GM21576 (cell line): ENCODE measurements at regions not wholly inside any gene's neighbourhood (a gene's known extent, or its start where the extent isn't known, plus 50 kb on each side); places are given as distances from the start of the nearest gene placed in this dataset.

Experiments used
- ATAC-seq: cut with Tn5 transposase; IDR thresholded peaks from one replicate; pipeline ENCODE4 v1.9.1; 2021; ENCODE audit warnings: mild to moderate bottlenecking, moderate library complexity; ENCODE audit not compliant: unreplicated experiment

DNA sequence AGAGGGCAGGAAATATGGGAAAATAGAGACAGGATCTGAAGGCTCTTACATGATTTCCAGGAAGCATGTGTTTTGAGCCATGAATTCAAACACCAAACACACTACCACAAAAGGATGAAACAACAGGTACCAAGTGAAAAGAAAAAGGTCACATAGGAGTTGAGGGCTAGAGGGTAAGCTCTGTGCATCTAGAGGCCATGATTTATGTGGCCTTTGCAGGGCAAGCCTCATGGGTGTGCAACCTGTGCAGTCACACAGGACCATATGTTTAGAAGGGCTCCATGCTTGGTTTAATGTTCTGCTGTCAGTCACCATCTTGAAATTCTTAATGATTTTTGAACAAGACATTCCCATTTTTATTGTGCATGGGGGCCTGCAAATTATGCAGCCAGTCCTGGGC lies 134.5 kb upstream of the CCDC68 start:
- ATAC-seq = no peak

DNA sequence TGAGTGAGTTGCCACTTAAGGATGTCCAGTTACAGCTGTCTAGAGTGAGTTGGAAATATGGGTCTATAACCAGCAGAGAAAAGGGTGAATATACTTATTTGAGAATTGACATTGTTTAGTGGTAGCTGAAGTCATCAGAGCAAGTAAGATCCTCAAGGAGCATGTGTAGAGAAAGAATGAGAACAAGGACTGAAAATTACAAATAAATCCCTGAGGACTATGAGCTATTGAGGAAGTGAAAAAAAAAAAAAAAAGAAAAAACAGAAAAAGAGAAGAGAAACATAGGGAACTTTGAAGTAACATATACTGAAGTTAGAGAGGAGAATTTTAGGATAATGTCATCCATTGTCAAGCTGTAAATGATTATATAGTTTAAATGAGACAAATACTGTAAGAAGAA lies 134.0 kb upstream of the CCDC68 start:
- no peak for ATAC-seq

DNA sequence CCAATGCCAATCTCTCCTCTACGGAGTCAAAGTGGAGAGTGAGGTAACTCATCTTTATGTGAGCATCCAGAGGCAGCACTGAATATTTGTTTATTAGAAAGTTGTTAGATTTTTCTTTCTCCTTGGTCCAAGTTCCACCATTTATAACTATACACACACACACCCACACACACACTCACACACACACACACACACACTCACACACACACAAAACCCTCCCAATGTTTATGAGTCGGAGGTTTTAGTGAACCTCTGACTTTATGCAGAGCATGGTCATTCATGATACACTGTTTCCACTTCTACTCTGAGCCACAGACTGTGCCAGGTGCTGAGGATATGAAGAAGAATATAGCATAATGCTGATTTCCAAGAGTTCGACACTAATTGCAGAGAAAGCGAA lies 132.9 kb upstream of the CCDC68 start:
- ATAC-seq = no peak

DNA sequence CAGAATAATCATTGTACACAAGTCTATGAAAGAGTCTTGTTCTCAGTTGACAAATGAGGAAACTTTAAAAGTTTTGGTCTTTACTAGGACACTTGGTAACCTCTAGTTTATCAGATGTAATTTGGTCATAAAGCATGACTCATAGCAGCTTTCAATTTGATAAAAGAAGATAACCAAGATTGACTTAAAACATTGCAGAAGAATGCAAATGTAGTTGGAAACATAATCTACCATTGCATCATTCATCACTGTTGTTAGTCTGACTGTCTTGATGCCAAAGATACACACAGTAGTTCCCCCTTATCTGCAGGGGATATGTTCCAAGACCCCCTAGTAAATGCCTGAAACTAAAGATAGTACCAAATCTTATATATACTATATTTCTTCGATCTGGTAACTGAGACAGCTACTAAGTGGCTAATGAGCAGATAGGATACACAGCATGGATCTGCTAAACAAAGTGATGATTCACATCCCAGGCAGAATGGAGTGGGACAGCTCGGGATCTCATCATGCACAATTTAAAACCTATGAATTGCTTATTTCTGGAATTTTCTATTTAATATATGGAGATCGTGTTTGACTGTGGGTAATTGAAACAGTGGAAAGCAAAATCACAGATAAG lies 131.4 kb upstream of the CCDC68 start:
- ATAC-seq = no peak

DNA sequence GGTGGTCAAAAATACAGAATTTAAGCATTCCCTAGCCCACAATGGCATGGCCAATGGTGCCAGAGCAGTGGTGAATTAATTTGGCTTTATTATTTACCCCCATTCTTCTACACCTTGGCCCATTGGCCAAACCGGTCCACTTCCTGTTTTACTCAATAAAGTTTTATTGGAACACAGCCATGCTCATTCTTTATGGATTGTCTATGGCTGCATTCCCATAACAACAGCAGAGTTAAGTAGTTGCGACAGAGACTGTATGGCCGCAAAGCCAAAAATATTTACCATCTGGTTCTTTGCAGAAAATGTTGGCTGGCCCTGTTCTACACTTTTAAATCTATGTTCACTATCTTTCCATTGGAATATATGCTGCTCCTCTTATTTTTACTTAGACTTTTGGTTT lies 130.3 kb upstream of the CCDC68 start:
- no peak for ATAC-seq

DNA sequence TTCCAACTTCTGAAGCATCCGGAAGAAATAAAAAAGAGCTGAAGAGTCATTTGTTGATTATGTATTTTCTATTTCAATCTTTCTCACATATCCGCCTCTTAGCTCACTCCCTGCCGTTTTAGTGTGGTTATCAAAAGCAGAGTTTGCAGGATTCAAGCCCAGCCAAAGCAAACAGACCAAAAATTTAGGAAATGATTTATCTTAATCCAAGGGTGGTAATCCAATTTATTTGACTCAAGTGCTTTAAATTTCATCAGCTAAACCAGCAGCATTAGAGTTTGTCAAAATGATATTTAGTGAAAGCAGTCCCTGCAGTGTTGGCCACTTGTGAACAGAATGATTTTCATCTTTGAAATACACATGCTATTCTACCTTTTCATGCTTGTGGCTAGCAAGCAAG lies 129.3 kb upstream of the CCDC68 start:
- no peak for ATAC-seq

DNA sequence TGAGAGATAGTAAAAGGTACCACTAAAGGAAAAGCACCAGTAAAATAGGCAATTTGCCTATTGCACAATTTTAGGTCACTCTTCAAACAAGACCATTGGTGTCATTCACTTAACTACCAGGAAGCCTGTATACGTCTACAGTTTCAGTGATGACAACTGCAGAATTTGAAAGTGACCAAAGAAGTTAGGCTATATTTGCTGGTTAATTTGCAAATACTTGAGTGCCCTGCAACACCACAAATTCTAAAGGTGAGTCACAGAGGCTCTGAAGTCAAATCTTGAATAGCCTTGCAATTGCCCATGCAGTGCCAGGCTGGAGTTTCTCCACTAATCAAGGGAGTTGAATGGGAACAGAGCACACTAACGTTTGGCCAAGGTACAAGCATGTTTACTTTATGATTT lies 128.7 kb upstream of the CCDC68 start:
- no peak for ATAC-seq

DNA sequence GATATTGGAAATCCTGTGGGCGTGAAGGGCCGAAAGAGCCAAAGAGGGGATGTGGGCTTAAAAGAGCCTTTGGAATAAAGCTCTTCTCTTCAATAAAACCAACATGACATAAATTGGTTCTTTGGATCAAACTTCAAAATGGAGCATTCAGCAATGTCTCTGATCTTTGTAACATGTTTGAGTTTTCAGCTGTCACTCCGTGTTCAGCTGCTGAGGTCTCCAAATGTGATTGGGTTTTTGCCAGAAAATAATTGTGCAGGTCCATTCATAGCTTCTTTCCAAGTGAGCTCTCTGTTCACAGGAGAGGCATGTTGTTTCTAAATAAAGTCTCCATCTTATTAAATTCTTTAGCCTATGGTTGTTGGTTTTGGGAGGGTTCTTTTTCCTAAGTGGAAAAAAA lies 127.6 kb upstream of the CCDC68 start:
- ATAC-seq = no peak

DNA sequence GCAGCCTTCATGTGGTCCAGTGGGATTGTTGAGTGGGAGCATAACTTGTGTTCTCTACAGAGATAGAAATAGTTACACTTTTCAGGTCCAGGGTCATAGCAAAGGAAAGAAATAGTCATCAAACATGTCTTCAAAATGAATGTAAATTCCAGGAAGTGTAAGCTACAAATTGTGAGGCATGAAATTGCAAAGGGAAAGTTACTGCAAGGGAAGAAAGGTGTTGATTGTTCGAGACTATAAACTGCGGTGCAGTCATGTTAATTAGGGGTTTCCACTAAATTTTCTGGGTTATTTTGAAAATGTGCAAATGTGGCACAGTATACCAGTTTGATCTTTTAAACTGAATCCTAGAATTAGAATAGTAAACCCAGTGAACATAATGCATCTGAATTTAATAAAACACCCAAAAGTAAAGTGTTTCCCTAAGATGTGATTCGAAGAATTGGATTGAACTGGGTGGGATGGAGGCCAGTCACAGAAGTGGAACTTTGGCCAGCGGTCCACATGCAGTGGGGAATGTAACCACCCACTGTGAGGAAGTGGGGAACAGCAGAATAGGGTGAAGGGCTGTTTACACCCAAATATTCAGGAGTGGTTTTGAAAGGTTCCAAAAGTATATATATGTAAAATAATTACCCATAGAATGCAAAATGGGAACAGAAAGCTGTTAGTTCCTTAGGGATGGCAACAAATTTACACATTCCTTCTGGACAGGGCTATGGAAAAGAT lies 126.5 kb upstream of the CCDC68 start:
- ATAC-seq = no peak

DNA sequence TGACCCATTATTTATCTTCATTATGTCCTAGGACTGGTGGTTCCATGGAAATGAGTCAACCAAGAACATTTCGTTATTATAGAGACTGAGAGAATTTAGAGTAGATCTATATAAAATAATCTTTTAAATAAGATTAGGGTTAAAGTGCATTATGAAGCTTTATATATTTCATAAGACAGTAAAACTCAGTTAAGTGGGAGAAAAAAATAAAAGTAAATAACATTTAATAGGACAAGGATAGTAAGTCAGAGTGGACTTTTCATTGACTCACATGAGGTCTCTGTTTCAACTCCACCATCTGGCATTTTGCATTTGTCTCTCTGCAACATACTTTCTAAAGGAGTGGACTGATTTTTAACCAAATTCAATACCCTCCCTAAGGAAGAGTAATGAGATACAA lies 125.3 kb upstream of the CCDC68 start:
- no peak for ATAC-seq

DNA sequence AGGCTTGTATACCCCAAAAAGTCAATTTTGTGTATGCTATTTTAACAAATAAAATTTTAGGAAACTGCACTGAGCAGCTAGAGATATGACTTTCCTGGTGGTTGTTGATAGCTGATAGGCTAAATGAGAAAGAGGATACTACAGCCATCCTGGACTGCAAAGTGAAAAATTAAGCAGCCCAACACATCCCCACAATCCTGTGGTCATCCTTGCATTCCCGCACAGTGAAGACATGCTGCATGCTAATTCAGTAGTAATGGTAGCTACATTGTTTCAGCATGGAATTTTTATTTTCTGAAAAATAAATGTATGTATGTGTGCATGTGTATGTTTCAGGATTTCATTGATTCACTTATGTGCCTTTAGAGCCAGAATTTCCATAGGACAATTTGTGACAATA lies 124.2 kb upstream of the CCDC68 start:
- no peak for ATAC-seq

DNA sequence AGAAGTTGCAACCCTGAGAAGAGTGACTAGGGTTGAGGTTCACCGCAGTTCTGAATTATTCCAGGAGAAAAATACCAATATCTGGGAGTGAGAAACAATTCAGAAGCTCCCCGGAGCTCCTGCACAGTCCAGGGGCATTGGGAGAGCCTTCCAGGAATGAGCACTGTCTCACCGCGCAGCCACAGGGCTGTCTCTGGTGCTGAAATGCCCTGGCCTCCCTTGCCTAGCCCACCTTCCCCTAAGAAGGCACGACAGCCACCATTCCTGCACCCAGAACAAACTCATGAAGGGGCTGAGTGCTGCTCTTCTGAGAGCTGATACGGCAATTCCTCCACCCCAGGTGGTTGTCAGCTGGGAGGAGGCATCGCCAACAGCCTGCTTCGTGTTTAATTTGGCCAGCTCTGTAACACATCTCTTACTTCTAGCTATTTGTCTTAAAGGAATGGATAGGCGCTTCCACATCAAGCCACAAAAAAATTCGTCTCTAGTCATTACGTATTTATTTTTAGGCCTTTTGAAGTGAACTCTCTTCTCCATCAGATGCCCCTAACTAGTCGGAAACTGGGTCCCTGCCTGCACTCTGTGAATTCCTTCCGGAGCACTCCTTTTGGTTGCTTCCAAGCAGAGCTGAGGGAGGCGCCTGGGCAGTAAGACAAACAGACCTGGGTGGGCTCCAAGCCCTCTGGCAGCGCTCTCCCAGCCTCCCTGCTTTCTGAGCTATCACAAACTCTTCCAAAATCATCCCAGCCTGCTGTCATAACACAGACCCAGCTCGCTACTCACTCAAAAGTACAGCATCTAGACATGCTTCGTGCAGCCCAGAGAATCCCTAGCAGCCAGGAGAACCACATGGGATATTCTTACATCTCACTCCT lies 120.5 kb upstream of the CCDC68 start:
- no peak for ATAC-seq

DNA sequence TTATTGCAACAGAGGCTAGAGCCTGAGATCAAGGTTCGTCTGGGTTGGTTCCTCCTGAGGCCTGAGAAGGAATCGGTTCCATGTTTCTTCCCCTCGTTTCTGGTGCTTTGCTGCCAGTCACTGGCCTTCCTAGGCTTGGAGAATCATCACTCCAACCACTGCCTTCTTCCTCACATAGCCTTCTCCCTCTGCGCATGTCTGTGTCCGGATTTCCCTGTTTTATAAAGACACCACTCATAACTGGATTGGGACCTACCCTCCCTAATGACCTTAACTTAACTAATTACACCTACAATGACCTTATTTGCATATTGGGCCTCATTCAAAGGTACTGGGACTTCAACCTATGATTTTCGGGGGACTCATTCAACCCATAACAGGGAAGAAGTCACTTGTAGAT lies 119.8 kb upstream of the CCDC68 start:
- no peak for ATAC-seq

DNA sequence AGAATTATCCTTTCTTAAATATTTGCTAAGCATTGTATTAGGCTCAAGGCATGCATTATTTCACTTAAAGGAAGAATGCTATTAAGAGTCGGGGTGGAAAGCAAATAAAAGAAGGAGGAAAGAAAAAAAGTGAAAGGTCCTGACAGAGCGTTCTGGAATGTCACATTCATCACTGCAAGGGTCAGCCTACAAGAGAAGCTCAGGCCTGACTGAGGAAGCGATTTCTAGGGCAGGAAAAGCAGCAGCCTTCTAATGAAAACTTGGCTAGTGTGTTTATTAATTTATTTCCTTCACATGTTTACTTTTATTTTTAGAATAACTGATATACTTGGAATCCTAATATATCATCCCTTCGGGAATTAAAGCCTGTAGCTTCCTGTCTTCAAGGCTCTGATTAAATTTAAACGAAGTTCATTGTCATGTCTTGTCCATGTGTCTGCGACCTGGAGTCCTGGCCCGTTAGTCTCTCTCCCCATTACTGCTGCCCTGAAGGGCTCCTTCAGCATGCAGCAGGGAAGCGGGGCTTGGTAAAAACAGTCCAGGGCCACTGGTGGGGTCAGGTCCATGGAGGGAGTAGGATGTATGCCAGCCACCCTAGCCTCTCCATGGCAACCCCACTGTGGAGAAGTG lies 119.2 kb upstream of the CCDC68 start:
- ATAC-seq = no peak

DNA sequence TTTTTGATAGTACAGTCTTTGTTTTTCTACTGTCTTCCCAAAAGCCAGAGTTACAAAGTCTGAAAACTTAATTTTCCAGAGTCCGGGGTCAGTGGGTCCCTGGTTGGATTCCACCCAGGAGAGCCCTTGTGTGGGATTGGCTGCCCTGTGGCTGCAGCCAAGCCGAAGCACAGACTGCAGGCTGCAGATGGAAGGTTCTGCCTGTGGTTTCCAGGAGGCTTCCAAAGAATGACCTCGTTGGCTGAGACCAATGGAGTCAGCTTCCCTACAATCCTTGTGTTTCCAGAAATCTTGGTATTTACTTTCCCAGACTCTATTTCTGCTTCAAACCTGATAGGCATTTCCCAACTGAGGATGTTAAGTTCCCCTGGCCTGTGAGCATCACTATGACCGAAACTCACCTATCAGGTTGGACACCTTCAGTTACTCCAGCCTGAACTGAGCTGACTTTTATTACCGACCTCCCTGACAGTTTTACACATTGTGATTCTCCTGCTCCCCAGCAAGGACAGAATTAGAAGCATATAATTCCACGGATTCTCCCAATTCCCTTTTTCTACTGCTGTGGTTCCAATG lies 117.5 kb upstream of the CCDC68 start:
- ATAC-seq = no peak

DNA sequence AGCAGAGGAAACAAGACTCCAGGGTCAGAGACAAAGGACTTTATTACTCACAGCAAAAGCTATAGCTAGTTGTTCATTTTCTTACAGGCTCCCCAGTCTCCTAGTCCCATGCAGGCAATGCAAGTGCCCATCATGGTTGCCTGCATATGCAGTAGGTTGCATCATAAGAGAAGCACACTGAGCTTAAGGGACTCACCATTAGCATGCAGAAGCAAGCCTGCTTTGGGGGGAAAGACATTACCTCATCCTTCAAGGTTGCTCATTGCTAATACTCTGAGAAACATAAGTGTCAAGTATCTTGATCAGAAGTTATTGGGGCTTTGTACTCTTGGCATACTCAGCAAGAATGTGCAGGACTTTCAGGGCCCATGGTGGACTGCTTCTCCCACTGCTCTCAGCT lies 114.6 kb upstream of the CCDC68 start:
- no peak for ATAC-seq

DNA sequence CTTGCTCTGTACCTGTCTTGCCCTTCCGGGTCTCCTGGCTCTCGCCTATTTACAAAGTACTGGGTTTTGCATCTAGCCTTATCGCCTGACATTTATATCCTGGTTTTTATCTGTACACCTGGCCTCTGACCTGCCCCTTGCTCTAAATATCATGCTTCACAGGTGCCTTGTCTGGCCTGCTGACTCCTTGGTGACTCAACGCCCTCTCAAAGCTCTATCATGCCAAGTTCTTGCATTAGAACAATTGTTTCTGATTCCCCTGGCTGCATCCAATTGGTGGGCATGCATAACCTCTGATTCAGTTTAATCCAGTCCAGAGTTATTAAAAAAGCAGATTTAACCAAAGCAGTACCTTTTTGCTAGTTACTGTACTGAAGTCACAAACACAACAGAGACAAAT lies 113.9 kb upstream of the CCDC68 start:
- no peak for ATAC-seq

DNA sequence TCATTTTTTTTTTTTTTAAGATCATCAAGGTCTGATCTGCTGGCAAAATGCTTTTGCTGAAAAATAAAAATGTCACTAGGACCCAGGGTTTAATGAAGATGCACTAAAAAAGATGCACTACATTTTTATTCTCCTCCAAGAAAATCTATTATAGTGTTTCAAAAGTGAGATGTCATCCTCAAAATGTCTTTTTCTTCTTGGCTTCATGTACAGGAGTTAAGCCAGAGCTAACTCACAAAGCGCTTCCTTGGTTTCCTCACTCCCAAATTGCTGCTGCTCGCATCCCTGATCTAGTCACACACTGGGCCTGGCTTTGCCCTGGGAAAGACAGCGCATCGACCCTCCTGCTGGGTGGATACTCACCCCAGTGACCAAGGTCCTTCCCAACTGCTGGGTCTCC lies 113.4 kb upstream of the CCDC68 start:
- ATAC-seq = no peak

DNA sequence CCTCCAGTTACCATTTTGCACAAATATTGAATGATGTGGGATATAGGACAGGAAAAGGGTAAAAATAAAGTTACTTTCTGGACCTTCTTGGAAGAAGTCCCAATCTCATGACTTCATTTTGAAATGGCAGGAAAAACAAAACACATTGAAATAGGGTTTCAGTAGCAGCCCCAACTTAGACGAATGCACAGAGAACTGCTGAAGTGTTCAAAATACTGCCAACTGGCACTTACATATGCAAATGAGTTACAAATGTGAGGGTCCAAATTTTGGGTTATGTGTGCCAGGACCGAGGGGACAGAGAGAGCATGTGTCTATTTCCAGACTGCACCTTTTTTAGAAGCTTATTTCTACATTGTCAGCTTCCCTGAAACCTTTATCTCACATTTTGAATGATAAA lies 112.9 kb upstream of the CCDC68 start:
- no peak for ATAC-seq

DNA sequence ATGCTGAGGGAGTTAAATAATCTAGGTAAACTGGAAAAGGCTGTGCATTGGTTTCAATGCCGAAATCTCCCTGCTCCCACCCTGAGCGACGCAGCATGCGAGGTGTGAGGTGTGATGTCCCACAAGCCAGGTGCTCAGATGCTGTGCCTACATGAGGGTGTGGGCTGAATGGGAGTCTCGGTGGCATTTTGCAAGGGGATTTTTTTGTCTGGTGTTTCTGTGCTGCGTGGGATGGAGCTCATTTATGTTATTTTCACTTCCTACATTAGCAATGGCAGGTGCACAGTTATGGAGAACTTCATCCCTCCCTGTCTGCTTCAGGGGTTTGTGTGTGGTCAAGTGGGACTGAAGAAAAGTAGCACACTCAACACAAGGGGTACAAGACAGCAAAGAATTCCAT lies 110.2 kb upstream of the CCDC68 start:
- ATAC-seq = peak; percentile 75

DNA sequence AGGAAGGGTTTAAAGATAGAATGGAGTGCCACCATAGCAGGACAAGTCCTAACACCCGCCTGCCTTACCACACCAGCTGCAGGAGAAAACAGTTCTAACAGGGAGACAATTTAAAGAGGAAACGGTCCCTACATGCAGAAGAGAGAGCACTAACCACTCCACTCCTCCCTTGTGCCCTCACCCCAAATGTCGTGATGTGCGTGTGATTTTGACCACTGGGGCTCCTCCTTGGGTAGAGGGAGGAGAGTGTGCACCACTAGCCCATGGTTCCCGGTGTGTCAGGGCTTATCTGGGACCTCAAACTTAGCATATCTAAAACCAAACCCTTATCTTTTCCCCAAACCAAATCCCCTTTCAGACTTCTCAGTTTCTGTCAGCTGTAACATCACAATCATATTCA lies 105.5 kb upstream of the CCDC68 start:
- peak; percentile 43 for ATAC-seq
